ENCODE measurements at regions not wholly inside any gene's neighbourhood (a gene's known extent, or its start where the extent isn't known, plus 50 kb on each side); places are given as distances from the start of the nearest gene placed in this dataset.

DNA sequence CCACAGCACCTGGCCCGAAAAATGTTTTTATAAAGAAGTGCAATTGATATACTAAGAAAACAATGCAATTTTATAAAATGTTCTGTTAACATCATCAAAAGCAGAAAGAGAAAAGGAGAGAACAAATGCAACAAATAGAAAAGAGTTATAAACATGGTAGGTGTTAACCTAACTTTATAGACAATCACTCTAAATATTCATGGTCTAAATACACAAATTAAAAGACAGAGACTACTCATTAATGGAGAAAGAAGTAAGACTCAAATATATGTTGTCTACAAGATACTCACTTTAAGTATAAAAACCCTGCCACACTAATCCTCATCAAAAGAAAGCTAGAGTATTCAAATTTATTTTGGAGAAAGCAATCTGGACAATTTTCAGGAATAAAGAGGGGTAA lies 425.3 kb upstream of the ANKRD30A start:
- FAIRE-seq (no peak), DNase-seq (ENCODE audit: low read depth) (no peak)
- no peak overlapping the region for H3K4me3 Mint-ChIP-seq (ENCODE audit: unreplicated experiment)
- no peaks in the 10 kb centered on the region for H3K9me3 Mint-ChIP-seq (ENCODE audit: unreplicated experiment)
- Histone ChIP-seq H3K4me1 (ENCODE audit: insufficient read depth, low read length) (no peaks in the 10 kb centered on the region), H3K79me2 (ENCODE audit: insufficient read depth, low read length) (no peaks in the 10 kb centered on the region), H3K27me3 (ENCODE audit: insufficient read depth, low read length) (no peaks in the 10 kb centered on the region), H3K4me2 (ENCODE audit: low read length) (no peak overlapping the region), H4K20me1 (ENCODE audit: insufficient read depth, low read length) (no peaks in the 10 kb centered on the region), H2AFZ (ENCODE audit: low read depth, low read length) (no peak overlapping the region), H3K4me3 (ENCODE audit: insufficient read depth, low read depth, low read length) (no peak overlapping the region), H3K9me3 (ENCODE audit: insufficient read depth, low read depth, low read length) (no peaks in the 10 kb centered on the region), H3K9ac (ENCODE audit: low read length) (no peak overlapping the region), H3K27ac (ENCODE audit: low read depth, low read length) (no peak overlapping the region), H3K36me3 (ENCODE audit: insufficient read depth, low read length) (no peaks in the 10 kb centered on the region)
- no peaks in the 10 kb centered on the region for H3K36me3 Mint-ChIP-seq (ENCODE audit: low read depth, unreplicated experiment)
- no peak overlapping the region for H3K27ac Mint-ChIP-seq (ENCODE audit: unreplicated experiment)
- H3K27me3 Mint-ChIP-seq (ENCODE audit: low read depth, unreplicated experiment): no peaks in the 10 kb centered on the region
- no peaks in the 10 kb centered on the region for H3K4me1 Mint-ChIP-seq (ENCODE audit: low read depth, unreplicated experiment)
- TF ChIP-seq, protein P1, sequence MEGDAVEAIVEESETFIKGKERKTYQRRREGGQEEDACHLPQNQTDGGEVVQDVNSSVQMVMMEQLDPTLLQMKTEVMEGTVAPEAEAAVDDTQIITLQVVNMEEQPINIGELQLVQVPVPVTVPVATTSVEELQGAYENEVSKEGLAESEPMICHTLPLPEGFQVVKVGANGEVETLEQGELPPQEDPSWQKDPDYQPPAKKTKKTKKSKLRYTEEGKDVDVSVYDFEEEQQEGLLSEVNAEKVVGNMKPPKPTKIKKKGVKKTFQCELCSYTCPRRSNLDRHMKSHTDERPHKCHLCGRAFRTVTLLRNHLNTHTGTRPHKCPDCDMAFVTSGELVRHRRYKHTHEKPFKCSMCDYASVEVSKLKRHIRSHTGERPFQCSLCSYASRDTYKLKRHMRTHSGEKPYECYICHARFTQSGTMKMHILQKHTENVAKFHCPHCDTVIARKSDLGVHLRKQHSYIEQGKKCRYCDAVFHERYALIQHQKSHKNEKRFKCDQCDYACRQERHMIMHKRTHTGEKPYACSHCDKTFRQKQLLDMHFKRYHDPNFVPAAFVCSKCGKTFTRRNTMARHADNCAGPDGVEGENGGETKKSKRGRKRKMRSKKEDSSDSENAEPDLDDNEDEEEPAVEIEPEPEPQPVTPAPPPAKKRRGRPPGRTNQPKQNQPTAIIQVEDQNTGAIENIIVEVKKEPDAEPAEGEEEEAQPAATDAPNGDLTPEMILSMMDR (IDR thresholded peaks at IDR 0.05; ENCODE audit: insufficient read depth, low read depth, low read length): no peak

DNA sequence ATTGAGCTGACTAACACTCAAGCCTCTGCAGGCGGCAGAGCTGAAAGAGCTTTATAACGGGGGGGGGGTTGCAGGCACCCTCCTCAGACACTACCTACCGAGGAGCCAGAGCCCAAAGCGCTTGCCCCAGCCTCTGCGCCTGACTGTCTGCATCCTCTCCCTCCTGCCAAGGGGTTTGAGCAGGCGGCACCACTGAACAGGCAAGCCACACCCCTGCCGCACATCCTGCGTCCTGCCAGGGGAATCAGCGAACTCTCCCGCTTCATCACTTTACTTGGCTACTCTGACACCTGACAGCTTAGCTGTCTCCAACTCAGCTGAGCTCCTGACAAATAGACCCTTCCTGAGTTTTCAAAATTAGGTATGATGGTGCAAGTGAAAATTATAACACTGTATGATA lies 432.6 kb upstream of the ANKRD30A start:
- Histone ChIP-seq H3K79me2 (ENCODE audit: insufficient read depth, low read length) (no peaks in the 10 kb centered on the region), H3K36me3 (ENCODE audit: insufficient read depth, low read length) (no peaks in the 10 kb centered on the region), H3K4me2 (ENCODE audit: low read length) (no peak overlapping the region), H3K4me1 (ENCODE audit: insufficient read depth, low read length) (no peaks in the 10 kb centered on the region), H3K27me3 (ENCODE audit: insufficient read depth, low read length) (no peaks in the 10 kb centered on the region), H4K20me1 (ENCODE audit: insufficient read depth, low read length) (no peaks in the 10 kb centered on the region), H3K4me3 (ENCODE audit: insufficient read depth, low read depth, low read length) (no peak overlapping the region), H3K9me3 (ENCODE audit: insufficient read depth, low read depth, low read length) (no peaks in the 10 kb centered on the region), H3K9ac (ENCODE audit: low read length) (no peak overlapping the region), H3K27ac (ENCODE audit: low read depth, low read length) (no peak overlapping the region), H2AFZ (ENCODE audit: low read depth, low read length) (no peak overlapping the region)
- H3K4me1 Mint-ChIP-seq (ENCODE audit: low read depth, unreplicated experiment): no peaks in the 10 kb centered on the region
- H3K36me3 Mint-ChIP-seq (ENCODE audit: low read depth, unreplicated experiment): no peaks in the 10 kb centered on the region
- no peaks in the 10 kb centered on the region for H3K9me3 Mint-ChIP-seq (ENCODE audit: unreplicated experiment)
- no peak for TF ChIP-seq EZH2 (IDR thresholded peaks at IDR 0.05; ENCODE audit: insufficient read depth, low read length)
- TF ChIP-seq, protein P1 (IDR thresholded peaks at IDR 0.05; ENCODE audit: insufficient read depth, low read depth, low read length): no peak
- peaks cover 2% of the 10 kb centered on the region for H3K27me3 Mint-ChIP-seq (ENCODE audit: low read depth, unreplicated experiment)
- no peak for FAIRE-seq
- no peak for DNase-seq (ENCODE audit: low read depth)
- H3K27ac Mint-ChIP-seq (ENCODE audit: unreplicated experiment): no peak overlapping the region
- H3K4me3 Mint-ChIP-seq (ENCODE audit: unreplicated experiment): no peak overlapping the region

DNA sequence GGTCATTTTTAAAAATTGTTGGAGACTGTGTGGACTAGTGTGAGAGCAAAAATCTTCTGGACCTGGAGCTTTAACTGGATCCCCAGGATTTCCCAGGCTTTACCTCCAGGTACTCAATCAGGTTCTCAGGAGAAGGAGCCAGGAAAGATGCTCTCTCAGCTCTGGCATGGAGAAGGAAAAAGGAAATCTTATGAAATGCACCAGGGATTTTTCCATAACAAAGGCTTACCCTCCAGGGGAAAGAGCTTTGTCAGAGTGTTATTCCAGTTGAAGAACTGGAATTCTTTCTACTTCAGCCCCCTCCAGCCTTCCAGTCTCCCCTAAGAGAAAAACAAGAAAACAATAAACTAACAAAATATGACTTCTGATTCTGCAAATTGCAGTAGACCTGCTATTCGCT lies 436.7 kb upstream of the ANKRD30A start:
- Histone ChIP-seq H3K4me3 (ENCODE audit: insufficient read depth, low read depth, low read length) (no peak overlapping the region), H3K9me3 (ENCODE audit: insufficient read depth, low read depth, low read length) (no peaks in the 10 kb centered on the region), H4K20me1 (ENCODE audit: insufficient read depth, low read length) (no peaks in the 10 kb centered on the region), H3K27me3 (ENCODE audit: insufficient read depth, low read length) (no peaks in the 10 kb centered on the region), H2AFZ (ENCODE audit: low read depth, low read length) (no peak overlapping the region), H3K79me2 (ENCODE audit: insufficient read depth, low read length) (no peaks in the 10 kb centered on the region), H3K9ac (ENCODE audit: low read length) (no peak overlapping the region), H3K4me2 (ENCODE audit: low read length) (no peak overlapping the region), H3K27ac (ENCODE audit: low read depth, low read length) (no peak overlapping the region), H3K4me1 (ENCODE audit: insufficient read depth, low read length) (no peaks in the 10 kb centered on the region), H3K36me3 (ENCODE audit: insufficient read depth, low read length) (no peaks in the 10 kb centered on the region)
- H3K36me3 Mint-ChIP-seq (ENCODE audit: low read depth, unreplicated experiment): no peaks in the 10 kb centered on the region
- peaks cover 2% of the 10 kb centered on the region for H3K27me3 Mint-ChIP-seq (ENCODE audit: low read depth, unreplicated experiment)
- FAIRE-seq (no peak), DNase-seq (ENCODE audit: low read depth) (no peak)
- no peaks in the 10 kb centered on the region for H3K4me1 Mint-ChIP-seq (ENCODE audit: low read depth, unreplicated experiment)
- H3K27ac Mint-ChIP-seq (ENCODE audit: unreplicated experiment): no peak overlapping the region
- H3K4me3 Mint-ChIP-seq (ENCODE audit: unreplicated experiment): no peak overlapping the region
- no peaks in the 10 kb centered on the region for H3K9me3 Mint-ChIP-seq (ENCODE audit: unreplicated experiment)
- TF ChIP-seq, protein P1 (IDR thresholded peaks at IDR 0.05; ENCODE audit: insufficient read depth, low read depth, low read length): no peak
- no peak for TF ChIP-seq EZH2 (IDR thresholded peaks at IDR 0.05; ENCODE audit: insufficient read depth, low read length)

Measured in astrocyte (in vitro differentiated cells and primary cell).